ENCODE measurements at regions not wholly inside any gene's neighbourhood (a gene's known extent, or its start where the extent isn't known, plus 50 kb on each side); places are given as distances from the start of the nearest gene placed in this dataset.

GRCh38 chr6:156337801-156338200 is 439.4 kb upstream of the ARID1B start:
- Histone ChIP-seq H3K27ac (no peak overlapping the region), H3K4me1 (replicated peaks) (no peaks in the 10 kb centered on the region), H3K9me3 (no peaks in the 10 kb centered on the region), H3K36me3 (no peaks in the 10 kb centered on the region), H3K27me3 (replicated peaks; ENCODE audit: insufficient read depth) (no peaks in the 10 kb centered on the region), H3K4me3 (no peak overlapping the region)
- DNase-seq (ENCODE audit: low spot score) = no peak
- WGBS = 90% methylated on average over 4 of the region's 4 CpGs
- TF ChIP-seq CTCF (IDR thresholded peaks at IDR 0.05) (no peak), POLR2AphosphoS5 (IDR thresholded peaks at IDR 0.05) (no peak), POLR2A (IDR thresholded peaks at IDR 0.05) (no peak)
- intact Hi-C loops (cut with DNase I) = no loop called here

- WGBS = 77% methylated on average over 3 of the region's 3 CpGs
- no peaks in the 10 kb centered on the region for H3K9me3 ChIP-seq
- intact Hi-C loops (cut with DNase I) = no loop called here
- H3K27ac ChIP-seq = no peak overlapping the region
- no peaks in the 10 kb centered on the region for H3K36me3 ChIP-seq
- TF ChIP-seq POLR2A (IDR thresholded peaks at IDR 0.05) (no peak), POLR2AphosphoS5 (IDR thresholded peaks at IDR 0.05) (no peak), CTCF (IDR thresholded peaks at IDR 0.05) (no peak)
- no peak overlapping the region for H3K4me3 ChIP-seq
- H3K4me1 ChIP-seq (replicated peaks) = no peaks in the 10 kb centered on the region
- no peaks in the 10 kb centered on the region for H3K27me3 ChIP-seq (replicated peaks; ENCODE audit: insufficient read depth)
- DNase-seq (ENCODE audit: low spot score) = no peak
These were observed 440.4 kb upstream of the ARID1B start for GRCh38 chr6:156336733-156337132.

GRCh38 chr6:156336089-156336488 is 441.1 kb upstream of the ARID1B start:
- no peaks in the 10 kb centered on the region for H3K36me3 ChIP-seq
- TF ChIP-seq CTCF (IDR thresholded peaks at IDR 0.05) = no peak
- no peak for TF ChIP-seq POLR2AphosphoS5 (IDR thresholded peaks at IDR 0.05)
- TF ChIP-seq POLR2A (IDR thresholded peaks at IDR 0.05) = no peak
- no peak overlapping the region for H3K4me3 ChIP-seq
- DNase-seq (ENCODE audit: low spot score) = no peak
- H3K27ac ChIP-seq = no peak overlapping the region
- H3K4me1 ChIP-seq (replicated peaks) = no peaks in the 10 kb centered on the region
- H3K9me3 ChIP-seq = no peaks in the 10 kb centered on the region
- no peaks in the 10 kb centered on the region for H3K27me3 ChIP-seq (replicated peaks; ENCODE audit: insufficient read depth)
- 77% methylated on average over 5 of the region's 5 CpGs for WGBS
- intact Hi-C loops (cut with DNase I) = no loop called here

GRCh38 chr6:156334966-156335365 is 442.2 kb upstream of the ARID1B start:
- Histone ChIP-seq H3K4me1 (replicated peaks) (no peaks in the 10 kb centered on the region), H3K9me3 (no peaks in the 10 kb centered on the region), H3K36me3 (no peaks in the 10 kb centered on the region), H3K27me3 (replicated peaks; ENCODE audit: insufficient read depth) (no peaks in the 10 kb centered on the region), H3K27ac (no peak overlapping the region), H3K4me3 (no peak overlapping the region)
- no peak for DNase-seq (ENCODE audit: low spot score)
- intact Hi-C loops (cut with DNase I) = no loop called here
- no peak for TF ChIP-seq CTCF (IDR thresholded peaks at IDR 0.05)
- no peak for TF ChIP-seq POLR2AphosphoS5 (IDR thresholded peaks at IDR 0.05)
- no peak for TF ChIP-seq POLR2A (IDR thresholded peaks at IDR 0.05)

GRCh38 chr6:156319707-156320106 is 457.5 kb upstream of the ARID1B start:
- intact Hi-C loops (cut with DNase I) = no loop called here
- 57% methylated on average over 2 of the region's 2 CpGs for WGBS
- TF ChIP-seq CTCF (IDR thresholded peaks at IDR 0.05) = no peak
- TF ChIP-seq POLR2AphosphoS5 (IDR thresholded peaks at IDR 0.05) = no peak
- no peak for TF ChIP-seq POLR2A (IDR thresholded peaks at IDR 0.05)
- Histone ChIP-seq H3K27me3 (replicated peaks; ENCODE audit: insufficient read depth) (no peaks in the 10 kb centered on the region), H3K27ac (no peak overlapping the region), H3K4me1 (replicated peaks) (no peaks in the 10 kb centered on the region), H3K36me3 (no peaks in the 10 kb centered on the region), H3K4me3 (no peak overlapping the region), H3K9me3 (no peaks in the 10 kb centered on the region)
- DNase-seq (ENCODE audit: low spot score) = no peak

Data from prostate gland (tissue), 2 donors.